ENCODE measurements at regions not wholly inside any gene's neighbourhood (a gene's known extent, or its start where the extent isn't known, plus 50 kb on each side); places are given as distances from the start of the nearest gene placed in this dataset.

DNA sequence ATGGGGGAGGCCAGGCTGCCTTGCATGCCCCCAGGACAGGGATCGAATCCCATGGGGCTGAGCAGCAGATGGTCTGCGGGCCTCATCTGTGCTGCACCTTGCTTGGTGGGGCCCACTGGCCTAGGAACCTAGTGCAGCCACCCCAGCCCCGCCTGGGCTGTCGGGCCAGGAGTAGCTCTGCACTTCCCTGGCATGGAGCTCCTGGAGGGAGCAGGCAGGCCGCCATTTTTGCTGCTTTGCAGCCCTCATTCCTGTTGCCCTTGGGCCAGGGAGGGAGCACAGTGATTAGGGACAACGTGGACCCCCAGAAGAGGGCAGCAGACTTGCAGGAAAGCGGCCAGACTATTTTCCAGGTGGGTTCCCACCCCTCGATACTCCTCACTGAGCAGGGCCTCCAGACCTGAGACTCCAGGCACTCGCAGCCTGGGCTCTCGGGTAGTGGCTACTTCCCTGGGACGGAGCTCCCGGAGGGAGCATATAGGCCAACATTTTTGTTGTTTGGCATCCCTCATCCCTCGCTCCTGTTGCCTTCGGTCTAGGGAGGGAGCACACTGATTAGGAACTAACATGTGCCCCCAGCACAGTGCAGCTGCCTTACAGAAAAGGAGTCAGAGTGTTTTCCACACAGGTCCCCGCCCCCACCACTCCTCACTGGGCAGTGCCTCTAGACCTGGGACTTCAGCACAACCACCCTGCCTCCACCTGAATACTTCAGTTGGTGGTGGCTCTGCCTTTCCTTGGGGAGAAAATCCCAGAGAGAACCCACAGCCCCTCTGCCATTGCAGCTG lies 99.5 kb downstream of the MAIP1 start:
- no peak for DNase-seq

DNA sequence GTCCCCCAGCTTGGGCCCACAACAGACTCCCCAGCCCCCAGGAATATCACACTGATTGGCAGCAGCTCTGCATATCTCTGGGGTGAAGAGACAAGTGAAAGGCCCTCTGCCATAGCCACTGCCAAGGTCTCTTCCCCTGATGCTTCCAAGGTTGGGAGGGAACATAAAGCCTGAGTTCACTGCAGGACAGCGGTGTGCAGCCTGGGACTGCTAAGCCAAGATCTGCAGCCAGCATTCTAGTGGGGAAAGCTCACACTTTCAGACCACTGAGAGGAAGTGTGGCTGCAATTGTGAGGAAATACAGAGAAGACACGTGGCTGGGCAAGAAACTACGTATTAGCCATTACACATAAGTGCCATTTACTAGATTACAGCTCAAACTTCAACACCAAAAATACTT lies 100.7 kb downstream of the MAIP1 start:
- DNase-seq, result no peak

DNA sequence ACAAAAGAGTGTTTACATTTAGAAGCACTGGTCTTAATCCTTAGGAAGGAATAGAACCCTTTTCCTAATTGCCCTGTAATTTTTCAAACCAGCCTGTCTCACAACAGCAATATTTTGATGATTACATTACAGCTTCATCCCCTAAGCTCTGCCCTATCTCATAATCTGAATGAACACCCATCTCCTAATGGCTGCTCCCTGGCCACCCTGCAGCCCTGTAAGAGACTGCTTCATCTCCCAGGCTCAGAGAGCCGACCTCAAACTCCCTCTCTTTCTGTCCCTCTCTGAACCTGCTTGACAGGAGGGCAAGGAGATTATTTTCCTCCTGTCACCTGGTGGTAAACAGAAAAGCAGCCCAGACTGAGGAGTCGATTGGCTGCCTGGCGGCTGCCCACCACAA lies 107.8 kb downstream of the MAIP1 start:
- DNase-seq, result no peak

GRCh38 chr2:200064879-200065278 lies 109.5 kb downstream of the MAIP1 start:
- DNase-seq, result no peak

GRCh38 chr2:200065477-200065876 lies 110.1 kb downstream of the MAIP1 start:
- DNase-seq, result no peak

DNA sequence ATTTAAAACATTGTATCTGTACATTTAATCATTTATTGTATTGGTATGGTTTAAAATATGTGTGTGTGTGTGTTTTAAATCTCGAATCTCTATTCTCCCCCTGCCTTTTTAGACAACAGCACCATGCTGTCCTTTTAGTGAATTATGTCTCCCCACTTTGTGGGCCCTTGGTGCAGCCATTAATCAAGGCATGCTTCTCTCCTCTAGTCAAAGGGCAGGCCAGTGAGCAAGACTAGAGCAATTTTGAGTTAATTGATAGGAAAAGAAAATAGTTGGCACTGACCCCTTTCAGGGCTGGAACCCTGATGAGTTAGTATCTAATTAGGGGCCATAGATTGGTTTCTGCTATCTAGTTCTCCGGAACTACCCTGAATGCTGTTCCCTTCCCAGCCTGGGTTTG lies 111.0 kb downstream of the MAIP1 start:
- no peak for DNase-seq

DNA sequence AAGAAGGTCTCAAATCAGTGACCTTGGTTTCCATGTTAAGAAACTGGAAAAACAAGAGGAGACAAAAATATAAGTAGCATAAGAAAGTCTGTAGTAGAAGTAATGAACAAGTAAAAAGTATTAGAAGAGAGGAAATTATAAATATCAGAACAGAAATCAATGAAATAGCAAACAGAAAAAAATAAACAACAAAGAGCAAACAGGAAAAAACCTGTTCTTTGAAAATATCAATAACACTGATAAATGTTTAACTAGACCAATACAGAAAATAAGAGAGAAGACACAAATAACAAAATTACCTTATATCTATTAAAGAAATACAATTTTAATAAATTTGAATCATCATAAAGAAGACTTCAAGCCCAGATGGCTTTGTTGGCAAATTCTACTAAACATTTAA lies 113.3 kb downstream of the MAIP1 start:
- no peak for DNase-seq

DNA sequence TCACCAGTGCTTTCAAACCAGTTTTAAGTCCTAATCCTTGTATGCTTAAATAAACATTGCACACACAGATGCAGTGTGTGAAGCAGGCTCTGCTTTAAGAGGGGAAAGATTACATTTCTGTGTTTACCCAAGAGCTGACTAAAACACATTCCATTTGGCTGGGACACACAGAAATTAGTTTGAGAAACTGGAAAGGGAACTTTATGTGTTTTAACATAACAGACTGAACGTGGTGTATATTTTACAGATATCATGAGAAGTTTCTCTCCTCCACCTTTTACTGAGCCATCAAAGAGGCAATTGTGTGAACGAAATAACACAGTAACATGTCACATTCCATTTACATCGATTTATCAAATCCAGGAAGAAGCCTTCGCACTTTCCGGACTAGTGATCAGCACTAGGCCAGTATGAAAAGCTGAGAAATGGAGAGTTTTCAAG lies 121.8 kb downstream of the MAIP1 start:
- no peak for DNase-seq

GRCh38 chr2:200077838-200078237 lies 122.5 kb downstream of the MAIP1 start:
- no peak for DNase-seq

DNA sequence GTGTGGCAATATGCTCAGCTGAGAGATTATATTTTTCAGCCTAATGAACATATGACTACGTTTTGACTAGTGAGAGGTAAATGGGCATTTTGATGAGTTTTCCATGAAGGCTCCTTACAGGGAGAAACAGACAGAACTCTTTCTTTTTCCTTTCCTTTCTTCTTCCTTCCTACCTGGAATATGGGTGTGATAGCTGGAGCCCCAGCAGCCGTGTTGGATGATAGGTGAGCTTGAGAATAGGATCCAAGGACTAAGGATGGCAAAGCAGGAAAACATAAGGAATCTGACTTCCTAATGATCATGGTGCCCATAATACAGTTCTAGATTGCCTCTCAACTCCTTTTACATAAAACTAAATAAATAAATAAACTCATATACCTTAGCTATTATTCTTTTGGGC lies 124.0 kb downstream of the MAIP1 start:
- DNase-seq, result no peak

GRCh38 chr2:200081236-200081635 lies 125.9 kb downstream of the MAIP1 start:
- no peak for DNase-seq

DNA sequence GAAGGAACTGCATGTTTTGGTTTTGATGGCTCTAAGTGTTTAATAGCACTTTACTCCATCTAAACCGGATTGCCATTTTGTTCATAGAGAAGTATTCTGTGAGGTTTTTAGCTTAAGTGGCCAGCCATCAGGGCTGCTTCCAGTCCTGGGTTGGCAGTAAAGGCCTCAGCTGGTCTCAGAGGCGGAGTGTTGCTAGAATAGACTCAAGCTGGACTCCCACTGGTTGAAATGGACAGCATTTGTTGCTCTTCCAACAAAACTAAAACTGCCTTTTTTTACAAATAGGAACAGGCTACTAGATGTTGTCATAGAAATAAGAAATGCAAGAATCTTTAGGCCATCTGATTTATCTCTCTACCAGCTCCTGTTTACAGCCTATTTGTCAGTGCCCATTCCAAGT lies 126.4 kb downstream of the MAIP1 start:
- DNase-seq, result no peak

GRCh38 chr2:200084036-200084435 lies 128.7 kb downstream of the MAIP1 start:
- DNase-seq, result no peak

GRCh38 chr2:200086911-200087310 lies 131.5 kb downstream of the MAIP1 start:
- no peak for DNase-seq

DNA sequence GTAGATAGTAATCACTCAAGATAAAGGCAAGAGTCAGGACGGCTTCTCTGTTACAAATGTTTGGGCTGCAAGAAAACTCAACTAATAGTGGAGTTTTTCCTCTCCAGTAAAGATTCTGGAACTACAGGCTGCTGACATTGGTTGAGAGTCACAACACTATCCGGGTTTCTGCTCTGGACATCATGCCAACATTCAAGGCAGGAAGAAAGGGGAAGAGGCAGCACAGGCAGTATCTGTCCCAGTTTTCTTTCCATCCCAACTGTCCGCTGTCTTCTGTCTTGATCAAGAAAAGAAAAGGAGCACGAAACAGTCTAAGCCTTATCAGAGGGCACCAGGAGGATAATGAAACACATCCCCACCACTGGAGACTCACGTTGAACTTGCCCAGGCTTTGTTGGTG lies 132.1 kb downstream of the MAIP1 start:
- no peak for DNase-seq

- DNase-seq, result no peak
Measured at GRCh38 chr2:200089040-200089755, 133.8 kb downstream of the MAIP1 start.

GRCh38 chr2:200089756-200090109 lies 134.4 kb downstream of the MAIP1 start:
- no peak for DNase-seq

- no peak for DNase-seq
Measured at GRCh38 chr2:200090683-200091082, 135.3 kb downstream of the MAIP1 start.

DNA sequence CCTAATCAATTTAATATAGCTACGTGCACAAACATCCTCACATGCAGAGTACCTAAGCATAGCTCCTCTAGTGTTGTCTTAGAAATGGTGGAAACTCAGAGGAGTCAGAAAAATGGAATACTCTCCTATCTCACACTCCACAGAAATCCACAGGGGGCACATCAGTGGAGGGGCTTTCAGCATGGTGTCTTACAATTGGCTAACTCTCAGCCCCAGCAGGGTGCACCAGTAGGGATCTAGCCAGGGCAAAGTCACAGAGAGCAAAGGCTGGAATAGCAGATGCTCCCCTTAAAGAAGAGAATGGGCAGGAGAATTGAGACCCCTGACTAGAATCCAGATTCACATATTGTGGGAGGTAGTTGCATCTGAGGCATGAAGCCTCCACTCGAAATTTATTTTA lies 135.7 kb downstream of the MAIP1 start:
- DNase-seq, result no peak

GRCh38 chr2:200092235-200092634 lies 136.9 kb downstream of the MAIP1 start:
- DNase-seq, result no peak

- no peak for DNase-seq
Measured at GRCh38 chr2:200095436-200095835, 140.1 kb downstream of the MAIP1 start.

DNA sequence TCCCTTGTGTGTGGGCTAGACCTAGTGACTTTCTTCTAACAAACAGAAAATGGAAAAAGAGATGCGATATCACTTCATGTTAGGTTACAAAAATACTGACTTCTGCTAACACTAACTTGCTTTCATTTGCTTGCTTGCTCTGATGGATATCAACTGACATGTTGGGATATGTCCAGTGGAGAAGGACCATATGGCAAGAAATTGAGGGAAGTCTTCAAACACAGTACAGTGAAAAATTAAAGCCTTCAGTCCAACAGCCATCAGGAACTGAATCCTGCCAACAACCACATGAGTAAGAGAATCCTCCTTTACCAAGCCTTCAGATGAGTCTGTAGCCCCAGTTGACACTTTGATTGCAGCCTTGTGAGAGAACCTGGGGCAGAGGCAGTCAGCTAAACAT lies 143.9 kb downstream of the MAIP1 start:
- no peak for DNase-seq

DNA sequence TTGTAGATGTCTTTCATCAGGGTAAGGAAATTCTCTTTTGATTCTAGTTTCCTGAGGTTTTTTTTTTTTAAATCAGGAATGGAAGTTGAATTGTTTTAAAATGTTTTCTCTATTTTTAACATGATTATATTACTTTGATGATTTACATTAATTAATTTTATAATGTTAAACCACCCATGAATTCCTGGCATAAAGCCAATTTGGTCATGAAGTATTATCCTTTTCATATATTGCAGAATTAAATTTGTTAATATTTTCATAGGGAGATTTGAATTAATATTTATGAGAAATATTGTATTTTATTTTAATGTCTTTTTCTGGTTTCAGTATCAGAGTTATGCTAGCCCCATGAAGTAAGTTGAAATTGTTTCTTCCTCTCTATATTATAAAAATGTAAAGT lies 144.6 kb downstream of the MAIP1 start:
- no peak for DNase-seq

- DNase-seq, result no peak
Measured at GRCh38 chr2:200101922-200102321, 146.5 kb downstream of the MAIP1 start.

DNA sequence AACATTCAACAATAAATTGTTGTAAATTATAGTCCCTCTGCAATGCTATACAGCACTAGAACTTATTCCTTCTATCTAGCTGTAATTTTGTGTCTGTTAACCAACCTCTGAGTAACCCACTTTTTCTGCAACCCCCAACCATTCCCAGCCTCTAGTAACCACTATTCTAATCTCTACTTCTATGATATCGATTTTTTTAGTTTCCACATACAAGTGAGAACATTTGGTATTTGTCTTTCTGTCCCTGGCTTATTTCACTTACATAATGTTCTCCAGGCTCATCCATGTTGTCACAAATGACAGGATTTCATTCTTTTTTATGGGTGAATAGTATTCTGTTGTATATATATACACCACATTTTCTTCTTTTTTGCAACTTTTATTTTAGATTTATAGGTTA lies 147.6 kb downstream of the MAIP1 start:
- no peak for DNase-seq

Measured in midbrain (tissue), 1 donor.